ENCODE measurements at regions not wholly inside any gene's neighbourhood (a gene's known extent, or its start where the extent isn't known, plus 50 kb on each side); places are given as distances from the start of the nearest gene placed in this dataset.

DNA sequence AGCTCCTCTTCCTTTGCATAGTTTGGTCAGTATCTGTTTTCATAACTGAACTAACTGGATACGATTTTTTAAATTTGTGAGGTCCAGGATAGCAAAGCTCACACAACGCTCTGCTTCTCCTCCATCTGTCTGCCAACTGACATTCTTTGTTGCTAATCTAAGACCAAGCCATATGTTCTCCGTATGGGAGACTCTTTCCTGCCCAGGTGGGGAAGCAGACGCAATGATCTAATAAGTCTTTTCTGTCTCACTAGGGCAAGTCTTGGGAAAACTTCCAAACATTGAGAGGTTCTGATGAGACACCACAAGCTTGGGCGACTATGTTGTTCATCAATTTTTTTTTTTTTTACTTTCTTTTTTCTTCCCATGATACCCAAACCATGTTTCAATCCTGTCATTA is 558.5 kb downstream of the EFNA5 start:
- Histone ChIP-seq H3K27me3 (no peaks in the 10 kb centered on the region), H3K4me3 (no peak overlapping the region), H3K9me3 (peaks cover 0 to 8% (median 0%) of the 10 kb centered on the region in 4 donors), H3K4me1 (no peaks in the 10 kb centered on the region), H3K36me3 (no peaks in the 10 kb centered on the region), H3K27ac (no peak overlapping the region)
- WGBS, 2 donors, result 81% methylated on average over 5 of the region's 5 CpGs
- no peak for TF ChIP-seq EP300 (IDR thresholded peaks at IDR 0.05)
- TF ChIP-seq POLR2A (IDR thresholded peaks at IDR 0.05), result no peak
- TF ChIP-seq, protein P1, sequence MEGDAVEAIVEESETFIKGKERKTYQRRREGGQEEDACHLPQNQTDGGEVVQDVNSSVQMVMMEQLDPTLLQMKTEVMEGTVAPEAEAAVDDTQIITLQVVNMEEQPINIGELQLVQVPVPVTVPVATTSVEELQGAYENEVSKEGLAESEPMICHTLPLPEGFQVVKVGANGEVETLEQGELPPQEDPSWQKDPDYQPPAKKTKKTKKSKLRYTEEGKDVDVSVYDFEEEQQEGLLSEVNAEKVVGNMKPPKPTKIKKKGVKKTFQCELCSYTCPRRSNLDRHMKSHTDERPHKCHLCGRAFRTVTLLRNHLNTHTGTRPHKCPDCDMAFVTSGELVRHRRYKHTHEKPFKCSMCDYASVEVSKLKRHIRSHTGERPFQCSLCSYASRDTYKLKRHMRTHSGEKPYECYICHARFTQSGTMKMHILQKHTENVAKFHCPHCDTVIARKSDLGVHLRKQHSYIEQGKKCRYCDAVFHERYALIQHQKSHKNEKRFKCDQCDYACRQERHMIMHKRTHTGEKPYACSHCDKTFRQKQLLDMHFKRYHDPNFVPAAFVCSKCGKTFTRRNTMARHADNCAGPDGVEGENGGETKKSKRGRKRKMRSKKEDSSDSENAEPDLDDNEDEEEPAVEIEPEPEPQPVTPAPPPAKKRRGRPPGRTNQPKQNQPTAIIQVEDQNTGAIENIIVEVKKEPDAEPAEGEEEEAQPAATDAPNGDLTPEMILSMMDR (IDR thresholded peaks at IDR 0.05), result no peak
- no peak for TF ChIP-seq POLR2AphosphoS5 (IDR thresholded peaks at IDR 0.05)
- intact Hi-C loops (cut with DNase I), result no loop called here
- no peak for DNase-seq

DNA sequence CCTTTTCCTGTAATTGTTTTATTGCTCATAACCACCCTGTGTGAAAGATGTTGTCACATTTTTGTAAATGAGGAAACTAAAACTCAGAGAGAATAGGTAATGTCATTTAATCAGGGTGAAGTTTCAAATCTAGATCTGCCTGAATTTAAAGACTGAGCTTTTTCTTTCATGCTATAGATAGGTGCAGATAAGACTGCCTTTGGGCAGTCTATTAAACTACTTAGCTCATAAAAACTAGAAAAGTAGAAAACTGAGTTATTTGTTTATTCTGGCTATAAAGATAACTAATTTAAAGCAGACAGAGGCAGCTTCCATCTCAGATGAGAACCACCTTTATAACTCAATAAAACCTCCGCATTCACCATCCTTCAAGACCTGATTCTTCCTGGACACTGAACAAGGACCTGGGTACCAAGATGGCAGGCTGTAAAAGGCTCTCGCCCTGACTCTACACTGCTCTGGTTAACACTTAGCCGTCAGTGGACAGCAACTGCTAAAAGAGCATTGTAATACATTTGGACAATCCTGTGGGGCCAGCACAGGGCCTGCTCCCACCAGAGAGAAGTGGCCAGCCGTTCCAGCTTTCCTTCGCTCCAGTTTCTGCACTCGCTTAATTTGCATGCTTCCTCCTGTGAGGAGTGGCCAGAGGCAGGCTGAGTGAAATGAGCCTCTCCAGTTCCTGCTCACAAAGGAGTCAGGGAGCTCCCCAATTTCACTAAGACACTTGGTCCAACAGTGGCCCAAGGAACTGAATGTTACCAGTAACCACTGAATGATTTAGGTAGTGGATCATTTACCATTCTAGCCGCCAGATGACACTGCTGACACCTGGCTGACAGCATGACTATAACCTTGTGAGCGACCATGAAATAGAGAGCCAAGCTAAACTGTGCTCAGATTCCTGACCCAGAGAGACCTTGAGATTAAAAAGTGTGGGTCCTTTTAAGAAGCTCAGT is 566.4 kb downstream of the EFNA5 start:
- Histone ChIP-seq H3K4me3 (no peak overlapping the region), H3K4me1 (no peaks in the 10 kb centered on the region), H3K27ac (no peak overlapping the region), H3K36me3 (no peaks in the 10 kb centered on the region), H3K9me3 (no peaks in the 10 kb centered on the region), H3K27me3 (no peaks in the 10 kb centered on the region)
- intact Hi-C loops (cut with DNase I), result no loop called here
- TF ChIP-seq EP300 (IDR thresholded peaks at IDR 0.05) (no peak), POLR2A (IDR thresholded peaks at IDR 0.05) (no peak), POLR2AphosphoS5 (IDR thresholded peaks at IDR 0.05) (no peak)
- TF ChIP-seq, protein P1 (IDR thresholded peaks at IDR 0.05), result no peak
- DNase-seq, result no peak
- WGBS, 2 donors, result 69 to 83% methylated on average over 8 of the region's 8 CpGs

DNA sequence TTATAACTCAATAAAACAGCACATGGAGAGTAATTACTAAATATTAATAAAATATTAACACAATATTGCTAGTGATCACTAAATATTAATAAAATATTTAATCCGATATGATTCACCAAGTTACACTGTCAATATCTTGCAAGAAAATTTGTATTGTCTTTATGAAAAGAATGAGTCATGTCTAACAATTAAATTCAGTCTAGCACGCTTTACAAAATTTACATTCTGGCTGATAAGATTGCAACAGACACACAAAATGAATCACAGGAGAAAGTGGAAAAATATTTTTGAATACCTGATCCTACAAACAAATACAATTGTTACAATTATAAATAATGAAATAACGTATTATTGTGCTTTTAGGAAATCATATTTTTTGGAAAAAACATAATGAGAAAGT is 567.2 kb downstream of the EFNA5 start:
- Histone ChIP-seq H3K9me3 (no peaks in the 10 kb centered on the region), H3K27me3 (no peaks in the 10 kb centered on the region), H3K27ac (no peak overlapping the region), H3K36me3 (no peaks in the 10 kb centered on the region), H3K4me1 (no peaks in the 10 kb centered on the region), H3K4me3 (no peak overlapping the region)
- intact Hi-C loops (cut with DNase I), result no loop called here
- DNase-seq, result no peak
- no peak for TF ChIP-seq POLR2AphosphoS5 (IDR thresholded peaks at IDR 0.05)
- WGBS, 2 donors, result 87% methylated on average over 3 of the region's 3 CpGs

DNA sequence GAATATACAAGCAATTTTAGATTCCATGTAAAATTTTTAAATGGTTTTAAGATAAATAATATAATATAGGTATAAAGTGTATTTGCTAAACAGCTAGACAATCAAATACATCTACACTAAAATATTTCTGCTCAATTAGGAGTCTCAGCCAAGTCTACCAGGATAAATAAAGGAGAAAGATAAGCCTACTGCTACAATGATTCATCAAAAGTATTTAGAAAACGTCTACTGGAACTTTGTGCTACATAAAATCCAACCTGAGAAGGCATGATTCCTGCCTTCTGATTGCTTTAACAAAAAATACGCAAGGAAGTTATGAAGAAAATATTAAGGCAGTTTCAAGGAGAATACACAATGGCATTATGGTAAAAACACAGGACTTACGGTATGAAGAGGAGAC is 570.6 kb downstream of the EFNA5 start:
- no peak for DNase-seq
- Histone ChIP-seq H3K4me1 (no peaks in the 10 kb centered on the region), H3K27ac (no peak overlapping the region), H3K9me3 (no peaks in the 10 kb centered on the region), H3K4me3 (no peak overlapping the region), H3K27me3 (no peaks in the 10 kb centered on the region), H3K36me3 (no peaks in the 10 kb centered on the region)
- 72 to 83% methylated on average over 3 of the region's 3 CpGs for WGBS, 2 donors
- TF ChIP-seq, protein P1 (IDR thresholded peaks at IDR 0.05), result no peak
- TF ChIP-seq POLR2A (IDR thresholded peaks at IDR 0.05) (no peak), POLR2AphosphoS5 (IDR thresholded peaks at IDR 0.05) (no peak), EP300 (IDR thresholded peaks at IDR 0.05) (no peak)
- intact Hi-C loops (cut with DNase I), result no loop called here

DNA sequence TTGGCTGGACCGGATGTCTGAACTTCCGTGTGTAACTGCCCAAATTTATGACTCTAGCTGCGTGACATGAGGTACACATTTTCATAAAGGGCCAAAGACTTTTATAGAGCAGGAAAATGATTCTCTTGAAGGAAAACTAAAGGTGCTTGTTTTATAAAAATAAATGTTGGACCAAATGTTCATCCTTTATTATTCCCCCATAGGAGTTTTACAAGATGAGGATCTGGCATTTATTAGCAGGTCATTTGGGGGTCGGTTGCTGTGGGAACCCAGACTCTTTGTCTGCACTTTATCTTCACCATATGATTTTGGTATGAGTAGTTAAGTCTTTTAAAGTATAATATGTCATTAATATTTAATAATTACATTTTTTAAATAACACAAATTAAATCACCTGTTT is 571.2 kb downstream of the EFNA5 start:
- TF ChIP-seq EP300 (IDR thresholded peaks at IDR 0.05) (no peak), POLR2AphosphoS5 (IDR thresholded peaks at IDR 0.05) (no peak), POLR2A (IDR thresholded peaks at IDR 0.05) (no peak)
- TF ChIP-seq, protein P1 (IDR thresholded peaks at IDR 0.05), result no peak
- intact Hi-C loops (cut with DNase I), result no loop called here

More for the DNA sequence above, 571.2 kb downstream of the EFNA5 start:
- no peaks in the 10 kb centered on the region for H3K27me3 ChIP-seq
- WGBS, 2 donors, result 30 to 68% methylated on average over 4 of the region's 4 CpGs
- H3K9me3 ChIP-seq, result no peaks in the 10 kb centered on the region
- no peak for DNase-seq
- no peaks in the 10 kb centered on the region for H3K36me3 ChIP-seq
- no peak overlapping the region for H3K27ac ChIP-seq
- H3K4me1 ChIP-seq, result no peaks in the 10 kb centered on the region
- no peak overlapping the region for H3K4me3 ChIP-seq

Measured in sigmoid colon (tissue), 6 donors.